ENCODE measurements at regions not wholly inside any gene's neighbourhood (a gene's known extent, or its start where the extent isn't known, plus 50 kb on each side); places are given as distances from the start of the nearest gene placed in this dataset.

GRCh38 chr9:25571491-25571890 is 106.8 kb downstream of the TUSC1 start (continued):
- TF ChIP-seq, protein P1, sequence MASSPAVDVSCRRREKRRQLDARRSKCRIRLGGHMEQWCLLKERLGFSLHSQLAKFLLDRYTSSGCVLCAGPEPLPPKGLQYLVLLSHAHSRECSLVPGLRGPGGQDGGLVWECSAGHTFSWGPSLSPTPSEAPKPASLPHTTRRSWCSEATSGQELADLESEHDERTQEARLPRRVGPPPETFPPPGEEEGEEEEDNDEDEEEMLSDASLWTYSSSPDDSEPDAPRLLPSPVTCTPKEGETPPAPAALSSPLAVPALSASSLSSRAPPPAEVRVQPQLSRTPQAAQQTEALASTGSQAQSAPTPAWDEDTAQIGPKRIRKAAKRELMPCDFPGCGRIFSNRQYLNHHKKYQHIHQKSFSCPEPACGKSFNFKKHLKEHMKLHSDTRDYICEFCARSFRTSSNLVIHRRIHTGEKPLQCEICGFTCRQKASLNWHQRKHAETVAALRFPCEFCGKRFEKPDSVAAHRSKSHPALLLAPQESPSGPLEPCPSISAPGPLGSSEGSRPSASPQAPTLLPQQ (tag by site-specific recombination; IDR thresholded peaks at IDR 0.05): no peak

DNA sequence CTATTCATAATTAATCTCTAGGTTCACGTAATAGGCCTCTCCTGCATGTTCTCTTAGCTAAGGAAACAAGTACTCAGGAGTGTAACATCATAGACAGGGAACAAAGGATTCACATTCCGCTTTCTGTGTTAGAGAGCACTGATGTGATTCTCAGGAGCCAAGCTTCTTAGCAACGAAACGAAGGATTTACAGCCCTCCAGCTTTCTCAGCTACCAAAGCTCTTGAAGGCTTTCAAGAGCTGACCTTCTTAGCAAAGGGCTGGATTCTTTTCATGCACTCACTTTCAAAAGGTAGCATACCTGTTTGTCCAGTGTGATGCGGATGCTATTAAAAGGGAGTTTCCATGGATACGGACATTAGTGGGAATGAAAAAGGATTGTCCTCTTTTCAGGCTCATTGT is 107.4 kb downstream of the TUSC1 start:
- Histone ChIP-seq H3K27ac (ENCODE audit: extremely low read depth, low read depth, low read length) (no peak overlapping the region), H3K9me3 (ENCODE audit: control insufficient read depth, insufficient read depth, low read depth, low read length) (no peaks in the 10 kb centered on the region), H3K36me3 (ENCODE audit: control insufficient read depth in 2 of 2, insufficient read depth in 1 of 2, low read length in 2 of 2) (no peaks in the 10 kb centered on the region), H3K4me3 (ENCODE audit: low read depth, low read length) (no peak overlapping the region), H3K4me1 (ENCODE audit: control insufficient read depth, insufficient read depth, low read length) (no peaks in the 10 kb centered on the region)
- TF ChIP-seq, protein P2, sequence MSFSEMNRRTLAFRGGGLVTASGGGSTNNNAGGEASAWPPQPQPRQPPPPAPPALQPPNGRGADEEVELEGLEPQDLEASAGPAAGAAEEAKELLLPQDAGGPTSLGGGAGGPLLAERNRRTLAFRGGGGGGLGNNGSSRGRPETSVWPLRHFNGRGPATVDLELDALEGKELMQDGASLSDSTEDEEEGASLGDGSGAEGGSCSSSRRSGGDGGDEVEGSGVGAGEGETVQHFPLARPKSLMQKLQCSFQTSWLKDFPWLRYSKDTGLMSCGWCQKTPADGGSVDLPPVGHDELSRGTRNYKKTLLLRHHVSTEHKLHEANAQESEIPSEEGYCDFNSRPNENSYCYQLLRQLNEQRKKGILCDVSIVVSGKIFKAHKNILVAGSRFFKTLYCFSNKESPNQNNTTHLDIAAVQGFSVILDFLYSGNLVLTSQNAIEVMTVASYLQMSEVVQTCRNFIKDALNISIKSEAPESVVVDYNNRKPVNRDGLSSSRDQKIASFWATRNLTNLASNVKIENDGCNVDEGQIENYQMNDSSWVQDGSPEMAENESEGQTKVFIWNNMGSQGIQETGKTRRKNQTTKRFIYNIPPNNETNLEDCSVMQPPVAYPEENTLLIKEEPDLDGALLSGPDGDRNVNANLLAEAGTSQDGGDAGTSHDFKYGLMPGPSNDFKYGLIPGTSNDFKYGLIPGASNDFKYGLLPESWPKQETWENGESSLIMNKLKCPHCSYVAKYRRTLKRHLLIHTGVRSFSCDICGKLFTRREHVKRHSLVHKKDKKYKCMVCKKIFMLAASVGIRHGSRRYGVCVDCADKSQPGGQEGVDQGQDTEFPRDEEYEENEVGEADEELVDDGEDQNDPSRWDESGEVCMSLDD (tag by site-specific recombination; IDR thresholded peaks at IDR 0.05): no peak
- TF ChIP-seq, protein P3, sequence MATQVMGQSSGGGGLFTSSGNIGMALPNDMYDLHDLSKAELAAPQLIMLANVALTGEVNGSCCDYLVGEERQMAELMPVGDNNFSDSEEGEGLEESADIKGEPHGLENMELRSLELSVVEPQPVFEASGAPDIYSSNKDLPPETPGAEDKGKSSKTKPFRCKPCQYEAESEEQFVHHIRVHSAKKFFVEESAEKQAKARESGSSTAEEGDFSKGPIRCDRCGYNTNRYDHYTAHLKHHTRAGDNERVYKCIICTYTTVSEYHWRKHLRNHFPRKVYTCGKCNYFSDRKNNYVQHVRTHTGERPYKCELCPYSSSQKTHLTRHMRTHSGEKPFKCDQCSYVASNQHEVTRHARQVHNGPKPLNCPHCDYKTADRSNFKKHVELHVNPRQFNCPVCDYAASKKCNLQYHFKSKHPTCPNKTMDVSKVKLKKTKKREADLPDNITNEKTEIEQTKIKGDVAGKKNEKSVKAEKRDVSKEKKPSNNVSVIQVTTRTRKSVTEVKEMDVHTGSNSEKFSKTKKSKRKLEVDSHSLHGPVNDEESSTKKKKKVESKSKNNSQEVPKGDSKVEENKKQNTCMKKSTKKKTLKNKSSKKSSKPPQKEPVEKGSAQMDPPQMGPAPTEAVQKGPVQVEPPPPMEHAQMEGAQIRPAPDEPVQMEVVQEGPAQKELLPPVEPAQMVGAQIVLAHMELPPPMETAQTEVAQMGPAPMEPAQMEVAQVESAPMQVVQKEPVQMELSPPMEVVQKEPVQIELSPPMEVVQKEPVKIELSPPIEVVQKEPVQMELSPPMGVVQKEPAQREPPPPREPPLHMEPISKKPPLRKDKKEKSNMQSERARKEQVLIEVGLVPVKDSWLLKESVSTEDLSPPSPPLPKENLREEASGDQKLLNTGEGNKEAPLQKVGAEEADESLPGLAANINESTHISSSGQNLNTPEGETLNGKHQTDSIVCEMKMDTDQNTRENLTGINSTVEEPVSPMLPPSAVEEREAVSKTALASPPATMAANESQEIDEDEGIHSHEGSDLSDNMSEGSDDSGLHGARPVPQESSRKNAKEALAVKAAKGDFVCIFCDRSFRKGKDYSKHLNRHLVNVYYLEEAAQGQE (tag by site-specific recombination; IDR thresholded peaks at IDR 0.05): no peak
- TF ChIP-seq GLIS1 (tag by site-specific recombination; IDR thresholded peaks at IDR 0.05) (no peak), ZNF768 (tag by site-specific recombination; IDR thresholded peaks at IDR 0.05) (no peak), ZNF626 (tag by site-specific recombination; IDR thresholded peaks at IDR 0.05) (no peak), ZNF37A (tag by site-specific recombination; IDR thresholded peaks at IDR 0.05) (no peak), ZNF184 (tag by site-specific recombination; IDR thresholded peaks at IDR 0.05) (no peak), ZNF529 (tag by site-specific recombination; IDR thresholded peaks at IDR 0.05; ENCODE audit: insufficient replicate concordance) (no peak), ZNF548 (tag by site-specific recombination; IDR thresholded peaks at IDR 0.05) (no peak), ZFP3 (tag by site-specific recombination; IDR thresholded peaks at IDR 0.05; ENCODE audit: low read depth) (no peak)
- TF ChIP-seq, protein P4, sequence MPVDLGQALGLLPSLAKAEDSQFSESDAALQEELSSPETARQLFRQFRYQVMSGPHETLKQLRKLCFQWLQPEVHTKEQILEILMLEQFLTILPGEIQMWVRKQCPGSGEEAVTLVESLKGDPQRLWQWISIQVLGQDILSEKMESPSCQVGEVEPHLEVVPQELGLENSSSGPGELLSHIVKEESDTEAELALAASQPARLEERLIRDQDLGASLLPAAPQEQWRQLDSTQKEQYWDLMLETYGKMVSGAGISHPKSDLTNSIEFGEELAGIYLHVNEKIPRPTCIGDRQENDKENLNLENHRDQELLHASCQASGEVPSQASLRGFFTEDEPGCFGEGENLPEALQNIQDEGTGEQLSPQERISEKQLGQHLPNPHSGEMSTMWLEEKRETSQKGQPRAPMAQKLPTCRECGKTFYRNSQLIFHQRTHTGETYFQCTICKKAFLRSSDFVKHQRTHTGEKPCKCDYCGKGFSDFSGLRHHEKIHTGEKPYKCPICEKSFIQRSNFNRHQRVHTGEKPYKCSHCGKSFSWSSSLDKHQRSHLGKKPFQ (tag by site-specific recombination; IDR thresholded peaks at IDR 0.05): no peak
- ChIA-PET CTCF (no interaction called here), POLR2A (no interaction called here)

DNA sequence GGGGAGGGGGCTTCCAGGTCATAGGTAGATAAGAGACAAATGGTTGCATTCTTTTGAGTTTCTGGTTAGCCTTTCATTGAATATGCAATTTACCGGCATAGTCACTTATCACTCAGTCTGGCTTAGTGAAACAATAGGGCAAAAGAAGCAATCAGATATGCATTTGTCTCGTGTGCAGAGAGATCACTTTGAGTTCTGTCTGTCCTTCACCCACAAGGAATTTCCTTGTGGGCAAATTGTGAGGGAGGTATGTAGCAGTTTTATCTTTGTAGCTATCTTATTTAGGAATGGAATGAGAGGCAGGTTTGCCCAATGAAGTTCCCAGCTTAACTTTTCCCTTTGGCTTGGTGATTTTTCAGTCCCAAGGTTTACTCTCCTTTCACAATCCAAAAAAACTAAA is 116.1 kb downstream of the TUSC1 start:
- H3K4me1 ChIP-seq (ENCODE audit: control insufficient read depth, insufficient read depth, low read length): no peaks in the 10 kb centered on the region
- CTCF ChIA-PET: no interaction called here
- POLR2A ChIA-PET: no interaction called here
- TF ChIP-seq ZSCAN23 (tag by site-specific recombination; IDR thresholded peaks at IDR 0.05) (no peak), YY1 (tag by site-specific recombination; IDR thresholded peaks at IDR 0.05) (no peak), ZNF621 (tag by site-specific recombination; IDR thresholded peaks at IDR 0.05) (no peak), MEIS1 (CRISPR knock-in tag; IDR thresholded peaks at IDR 0.05; ENCODE audit: borderline replicate concordance) (no peak), ZNF169 (tag by site-specific recombination; IDR thresholded peaks at IDR 0.05) (no peak), ZNF121 (tag by site-specific recombination; IDR thresholded peaks at IDR 0.05) (no peak), SCRT2 (tag by site-specific recombination; IDR thresholded peaks at IDR 0.05) (no peak)
- TF ChIP-seq, protein P5, sequence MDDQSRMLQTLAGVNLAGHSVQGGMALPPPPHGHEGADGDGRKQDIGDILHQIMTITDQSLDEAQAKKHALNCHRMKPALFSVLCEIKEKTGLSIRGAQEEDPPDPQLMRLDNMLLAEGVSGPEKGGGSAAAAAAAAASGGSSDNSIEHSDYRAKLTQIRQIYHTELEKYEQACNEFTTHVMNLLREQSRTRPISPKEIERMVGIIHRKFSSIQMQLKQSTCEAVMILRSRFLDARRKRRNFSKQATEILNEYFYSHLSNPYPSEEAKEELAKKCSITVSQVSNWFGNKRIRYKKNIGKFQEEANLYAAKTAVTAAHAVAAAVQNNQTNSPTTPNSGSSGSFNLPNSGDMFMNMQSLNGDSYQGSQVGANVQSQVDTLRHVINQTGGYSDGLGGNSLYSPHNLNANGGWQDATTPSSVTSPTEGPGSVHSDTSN (CRISPR knock-in tag; IDR thresholded peaks at IDR 0.05): no peak
- TF ChIP-seq, protein P6, sequence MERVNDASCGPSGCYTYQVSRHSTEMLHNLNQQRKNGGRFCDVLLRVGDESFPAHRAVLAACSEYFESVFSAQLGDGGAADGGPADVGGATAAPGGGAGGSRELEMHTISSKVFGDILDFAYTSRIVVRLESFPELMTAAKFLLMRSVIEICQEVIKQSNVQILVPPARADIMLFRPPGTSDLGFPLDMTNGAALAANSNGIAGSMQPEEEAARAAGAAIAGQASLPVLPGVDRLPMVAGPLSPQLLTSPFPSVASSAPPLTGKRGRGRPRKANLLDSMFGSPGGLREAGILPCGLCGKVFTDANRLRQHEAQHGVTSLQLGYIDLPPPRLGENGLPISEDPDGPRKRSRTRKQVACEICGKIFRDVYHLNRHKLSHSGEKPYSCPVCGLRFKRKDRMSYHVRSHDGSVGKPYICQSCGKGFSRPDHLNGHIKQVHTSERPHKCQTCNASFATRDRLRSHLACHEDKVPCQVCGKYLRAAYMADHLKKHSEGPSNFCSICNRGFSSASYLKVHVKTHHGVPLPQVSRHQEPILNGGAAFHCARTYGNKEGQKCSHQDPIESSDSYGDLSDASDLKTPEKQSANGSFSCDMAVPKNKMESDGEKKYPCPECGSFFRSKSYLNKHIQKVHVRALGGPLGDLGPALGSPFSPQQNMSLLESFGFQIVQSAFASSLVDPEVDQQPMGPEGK (tag by site-specific recombination; IDR thresholded peaks at IDR 0.05): no peak

More for the DNA sequence above, 116.1 kb downstream of the TUSC1 start:
- H3K27ac ChIP-seq (ENCODE audit: extremely low read depth, low read depth, low read length): no peak overlapping the region
- no peak overlapping the region for H3K4me3 ChIP-seq (ENCODE audit: low read depth, low read length)
- no peaks in the 10 kb centered on the region for H3K9me3 ChIP-seq (ENCODE audit: control insufficient read depth, insufficient read depth, low read depth, low read length)
- no peaks in the 10 kb centered on the region for H3K36me3 ChIP-seq (ENCODE audit: control insufficient read depth in 2 of 2, insufficient read depth in 1 of 2, low read length in 2 of 2)

Measured in HEK293 (cell line).